ENCODE measurements at regions not wholly inside any gene's neighbourhood (a gene's known extent, or its start where the extent isn't known, plus 50 kb on each side); places are given as distances from the start of the nearest gene placed in this dataset.
"Not testable (repeated sequence)": the region's sequence is repeated elsewhere in the genome, so short reads cannot be mapped to it uniquely, and the experiment has no call there.

GRCh38 chr4:81335122-81335912 is 120.3 kb upstream of the PRKG2 start:
- 55 to 64% methylated on average over 5 of the region's 5 CpGs for WGBS, 2 donors

GRCh38 chr4:81330018-81330417 is 115.0 kb upstream of the PRKG2 start:
- no peak for TF ChIP-seq POLR2A (IDR thresholded peaks at IDR 0.05)
- TF ChIP-seq CTCF (IDR thresholded peaks at IDR 0.05) = no peak
- DNase-seq (ENCODE audit: low spot score in 2 of 2) = no peak
- H3K4me3 ChIP-seq (ENCODE audit: low read depth, poor library complexity, severe bottlenecking) = no peak overlapping the region
- WGBS, 2 donors = 31 to 33% methylated on average over 1 of the region's 1 CpG
- intact Hi-C loops (cut with DNase I; ENCODE audit: low total_unique reads) = no loop called here

More at GRCh38 chr4:81335122-81335912, 120.3 kb upstream of the PRKG2 start:
- no peak for DNase-seq (ENCODE audit: low spot score in 2 of 2)
- intact Hi-C loops (cut with DNase I; ENCODE audit: low total_unique reads) = no loop called here
- TF ChIP-seq POLR2A (IDR thresholded peaks at IDR 0.05) (no peak), CTCF (IDR thresholded peaks at IDR 0.05) (no peak)
- no peak overlapping the region for H3K4me3 ChIP-seq (ENCODE audit: low read depth, poor library complexity, severe bottlenecking)

- DNase-seq (ENCODE audit: low spot score in 2 of 2) = no peak
- TF ChIP-seq POLR2A (IDR thresholded peaks at IDR 0.05) (no peak), CTCF (IDR thresholded peaks at IDR 0.05) (no peak)
- intact Hi-C loops (cut with DNase I; ENCODE audit: low total_unique reads) = no loop called here
- no peak overlapping the region for H3K4me3 ChIP-seq (ENCODE audit: low read depth, poor library complexity, severe bottlenecking)
- 79 to 88% methylated on average over 3 of the region's 3 CpGs for WGBS, 2 donors
Measured at GRCh38 chr4:81326581-81326980, 111.6 kb upstream of the PRKG2 start.

GRCh38 chr4:81324594-81324993 is 109.6 kb upstream of the PRKG2 start:
- DNase-seq (ENCODE audit: low spot score in 2 of 2); H3K4me3 ChIP-seq (ENCODE audit: low read depth, poor library complexity, severe bottlenecking); intact Hi-C loops (cut with DNase I; ENCODE audit: low total_unique reads): not testable (repeated sequence)
- 82 to 88% methylated on average over 3 of the region's 3 CpGs for WGBS, 2 donors

GRCh38 chr4:81319657-81320056 is 104.6 kb upstream of the PRKG2 start:
- no peak overlapping the region for H3K4me3 ChIP-seq (ENCODE audit: low read depth, poor library complexity, severe bottlenecking)
- WGBS, 2 donors = 100% methylated on average over 1 of the region's 1 CpG
- intact Hi-C loops (cut with DNase I; ENCODE audit: low total_unique reads) = no loop called here
- no peak for TF ChIP-seq CTCF (IDR thresholded peaks at IDR 0.05)
- TF ChIP-seq POLR2A (IDR thresholded peaks at IDR 0.05) = no peak
- DNase-seq (ENCODE audit: low spot score in 2 of 2) = no peak

- DNase-seq (ENCODE audit: low spot score in 2 of 2) = no peak
- TF ChIP-seq POLR2A (IDR thresholded peaks at IDR 0.05) (no peak), CTCF (IDR thresholded peaks at IDR 0.05) (no peak)
- intact Hi-C loops (cut with DNase I; ENCODE audit: low total_unique reads) = no loop called here
- H3K4me3 ChIP-seq (ENCODE audit: low read depth, poor library complexity, severe bottlenecking) = no peak overlapping the region
- WGBS, 2 donors = 27 to 38% methylated on average over 3 of the region's 3 CpGs
Measured at GRCh38 chr4:81314897-81315470, 100.0 kb upstream of the PRKG2 start.
